PC-9 (cell line): ENCODE measurements at regions not wholly inside any gene's neighbourhood (a gene's known extent, or its start where the extent isn't known, plus 50 kb on each side); places are given as distances from the start of the nearest gene placed in this dataset.

Experiments
- EZH2 ChIP-seq: fragments of 200-600 bp; sonication (generic); IDR thresholded peaks from 2 replicates; pipeline ENCODE4 v1.8.0; 2017; ENCODE audit warnings: antibody characterized with exemption, low read depth
- TF ChIP-seq, protein P1 (sequence below): fragments of 200-600 bp; sonication (generic); conservative IDR thresholded peaks from 2 replicates; pipeline ENCODE4 v1.6.1; 2017; ENCODE audit warnings: mixed run types, antibody characterized with exemption, mild to moderate bottlenecking, moderate library complexity

DNA sequence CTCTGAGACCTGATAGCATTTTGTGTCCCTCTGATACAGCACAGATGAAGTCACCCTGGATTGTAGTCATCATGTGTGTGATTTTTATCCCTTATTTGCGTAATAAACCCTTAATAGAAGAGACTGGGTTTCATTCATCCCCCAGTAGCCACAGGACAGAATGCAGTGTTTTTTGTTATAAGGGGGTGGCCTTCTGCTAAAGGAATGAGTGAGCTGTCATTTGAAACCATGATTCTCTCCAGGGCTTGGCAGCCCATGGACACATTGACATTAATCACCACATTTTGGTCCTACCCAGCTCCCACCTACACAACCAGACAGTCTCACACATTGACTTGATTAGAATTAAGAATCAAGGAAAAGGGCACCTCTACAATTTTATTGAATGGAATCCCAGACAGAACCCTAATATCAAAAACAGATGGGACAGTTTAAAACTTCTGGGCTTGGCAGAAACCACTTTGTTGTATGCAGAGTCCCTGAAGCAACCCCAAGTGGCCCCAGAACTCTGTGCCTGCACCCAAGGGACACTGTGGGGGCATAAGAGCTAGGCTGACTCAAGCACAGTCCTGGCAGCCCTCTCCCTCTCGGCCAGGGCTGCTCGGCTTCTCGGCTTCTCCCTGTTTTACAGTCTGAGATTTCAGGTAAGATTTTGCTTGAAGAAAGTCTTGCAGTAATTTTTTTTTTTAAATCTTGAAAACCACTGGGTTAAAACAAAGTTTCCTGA, 254.0 kb upstream of the SLC14A2 start:
- TF ChIP-seq, protein P1, sequence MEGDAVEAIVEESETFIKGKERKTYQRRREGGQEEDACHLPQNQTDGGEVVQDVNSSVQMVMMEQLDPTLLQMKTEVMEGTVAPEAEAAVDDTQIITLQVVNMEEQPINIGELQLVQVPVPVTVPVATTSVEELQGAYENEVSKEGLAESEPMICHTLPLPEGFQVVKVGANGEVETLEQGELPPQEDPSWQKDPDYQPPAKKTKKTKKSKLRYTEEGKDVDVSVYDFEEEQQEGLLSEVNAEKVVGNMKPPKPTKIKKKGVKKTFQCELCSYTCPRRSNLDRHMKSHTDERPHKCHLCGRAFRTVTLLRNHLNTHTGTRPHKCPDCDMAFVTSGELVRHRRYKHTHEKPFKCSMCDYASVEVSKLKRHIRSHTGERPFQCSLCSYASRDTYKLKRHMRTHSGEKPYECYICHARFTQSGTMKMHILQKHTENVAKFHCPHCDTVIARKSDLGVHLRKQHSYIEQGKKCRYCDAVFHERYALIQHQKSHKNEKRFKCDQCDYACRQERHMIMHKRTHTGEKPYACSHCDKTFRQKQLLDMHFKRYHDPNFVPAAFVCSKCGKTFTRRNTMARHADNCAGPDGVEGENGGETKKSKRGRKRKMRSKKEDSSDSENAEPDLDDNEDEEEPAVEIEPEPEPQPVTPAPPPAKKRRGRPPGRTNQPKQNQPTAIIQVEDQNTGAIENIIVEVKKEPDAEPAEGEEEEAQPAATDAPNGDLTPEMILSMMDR, result no peak
- no peak for TF ChIP-seq EZH2
